Hematopoietic multipotent progenitor cell treated with erythropoietin and hydrocortisone succinate and interleukin-3 and kit ligand, for 17 days (in vitro differentiated cells): ENCODE measurements at regions not wholly inside any gene's neighbourhood (a gene's known extent, or its start where the extent isn't known, plus 50 kb on each side); places are given as distances from the start of the nearest gene placed in this dataset.

ENCODE experiments used
- DNase-seq: peaks from one replicate; pipeline ENCODE4 v3.0.0-alpha.2; 2015; ENCODE audit warnings: low spot score

DNA sequence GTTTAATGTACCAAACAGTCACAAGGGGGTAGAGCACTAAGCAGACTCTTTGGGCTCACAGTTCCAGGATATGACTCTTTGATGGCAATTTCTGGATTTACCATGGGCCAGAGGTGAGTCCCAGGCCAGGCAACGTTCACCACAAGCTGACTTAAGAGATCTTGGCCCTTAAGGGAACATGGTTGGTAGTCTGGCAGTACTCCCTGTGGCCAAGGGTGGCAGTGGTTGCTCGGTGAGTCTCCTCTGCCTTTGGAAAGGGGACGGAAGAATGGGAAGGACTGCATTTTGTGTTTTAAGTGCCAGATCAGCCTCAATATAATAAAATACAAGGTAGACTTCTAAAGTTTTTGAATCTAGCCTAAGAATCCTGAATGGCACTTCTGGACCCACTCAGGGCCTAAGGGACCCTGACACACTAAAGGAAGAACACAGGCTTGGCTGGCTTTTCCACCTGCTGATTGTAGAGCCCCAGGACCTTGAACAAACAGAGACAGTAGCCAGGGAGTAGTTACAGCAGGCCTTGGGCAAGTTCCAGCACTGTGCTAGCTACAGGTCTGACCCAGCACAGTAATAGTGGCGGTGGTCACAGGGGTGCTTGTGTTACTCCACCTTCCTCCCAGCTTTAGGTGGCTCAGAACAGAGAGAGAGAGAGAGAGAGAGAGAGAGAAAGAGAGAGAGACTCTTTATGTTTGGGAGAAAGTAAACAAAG is 730.7 kb upstream of the ALCAM start:
- no peak for DNase-seq

DNA sequence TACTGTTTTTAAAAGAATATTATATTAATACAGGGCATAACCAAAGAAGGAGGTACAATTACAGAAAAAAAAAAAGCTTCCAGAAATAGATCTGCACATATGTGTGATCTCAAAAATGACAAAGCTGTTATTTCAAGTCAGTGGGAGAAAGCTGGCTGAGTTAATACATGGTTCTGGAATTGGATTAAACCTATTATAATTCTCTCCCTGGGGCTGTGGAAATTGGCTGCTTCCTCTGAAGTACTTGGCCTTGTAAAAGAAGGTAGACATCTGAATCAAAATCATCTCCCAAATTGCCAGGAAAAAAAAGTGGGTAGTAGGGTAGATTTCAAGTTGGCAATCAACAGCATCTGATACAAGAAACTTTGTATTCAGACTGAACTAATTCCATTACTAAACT is 723.9 kb upstream of the ALCAM start:
- DNase-seq: no peak

DNA sequence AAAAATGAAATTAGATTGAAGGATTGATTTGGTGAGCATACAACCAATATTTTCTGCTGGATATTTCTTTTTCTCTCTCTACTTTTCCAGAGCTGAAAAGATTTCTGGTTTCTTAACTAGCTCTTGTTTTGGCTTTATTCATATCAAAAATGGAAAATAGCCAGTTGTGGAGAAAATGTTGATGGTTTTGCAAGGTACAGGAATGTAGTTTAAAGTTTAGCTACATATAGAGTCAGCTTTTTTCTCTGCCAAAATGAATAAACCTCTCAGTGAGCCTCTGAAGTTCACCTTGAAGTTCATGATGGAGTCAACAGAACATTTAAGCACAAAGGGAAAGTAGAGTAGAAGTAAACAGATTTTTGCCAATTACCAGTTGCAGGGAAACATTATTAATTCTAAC is 720.5 kb upstream of the ALCAM start:
- no peak for DNase-seq

DNA sequence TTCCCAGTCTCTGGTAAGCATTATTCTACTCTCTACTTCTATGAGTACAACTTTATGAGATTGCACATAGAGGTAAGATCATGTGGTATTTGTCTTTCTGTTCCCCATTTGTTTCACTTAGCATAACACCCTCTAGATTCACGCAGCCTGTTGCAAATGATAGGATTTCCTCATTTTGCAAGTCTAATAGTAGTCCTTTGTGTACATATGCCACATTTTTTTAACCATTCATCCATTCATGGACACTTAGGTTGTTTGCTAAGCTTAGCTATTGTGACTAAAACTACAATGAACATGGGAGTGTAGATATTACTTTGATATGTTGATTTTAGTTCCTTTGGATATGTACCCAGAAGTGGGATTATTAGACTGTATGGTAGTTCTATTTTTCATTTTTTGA is 717.9 kb upstream of the ALCAM start:
- no peak for DNase-seq

DNA sequence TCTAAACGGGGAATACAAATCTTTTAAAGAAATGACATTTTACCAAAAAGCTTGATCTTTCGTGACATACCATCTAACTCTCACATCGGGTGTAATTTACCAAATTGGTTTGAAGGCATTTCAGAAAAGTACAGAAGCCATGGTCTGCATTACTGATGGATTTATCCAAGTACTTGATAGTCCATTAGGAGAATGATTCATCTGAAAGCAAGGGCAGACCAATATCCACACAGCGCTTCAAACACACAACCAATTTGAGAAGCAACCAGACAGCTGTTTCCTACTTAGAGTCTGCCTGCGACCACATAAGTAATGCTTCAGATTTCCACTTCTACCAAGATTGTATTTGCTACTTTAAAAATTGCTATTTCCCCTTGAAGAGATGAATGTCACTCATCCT is 697.6 kb upstream of the ALCAM start:
- no peak for DNase-seq

DNA sequence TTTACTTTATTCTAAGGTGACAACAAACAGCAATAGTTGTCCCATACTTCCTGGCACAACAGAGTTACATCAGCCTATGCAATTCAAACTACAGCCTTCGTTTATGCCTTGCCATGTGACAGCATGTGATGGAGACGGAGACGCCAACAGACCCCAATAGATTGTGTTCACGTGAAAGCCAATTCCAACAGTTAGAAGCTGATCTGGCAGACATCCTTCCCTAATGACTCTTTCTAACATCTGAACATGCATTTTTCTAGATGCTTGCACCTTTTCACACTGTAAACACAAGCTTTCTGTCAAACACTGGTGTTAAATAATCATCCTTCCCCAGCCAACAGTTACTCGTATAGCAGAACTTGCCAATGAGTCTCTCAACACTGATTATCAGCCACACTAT is 694.4 kb upstream of the ALCAM start:
- no peak for DNase-seq

DNA sequence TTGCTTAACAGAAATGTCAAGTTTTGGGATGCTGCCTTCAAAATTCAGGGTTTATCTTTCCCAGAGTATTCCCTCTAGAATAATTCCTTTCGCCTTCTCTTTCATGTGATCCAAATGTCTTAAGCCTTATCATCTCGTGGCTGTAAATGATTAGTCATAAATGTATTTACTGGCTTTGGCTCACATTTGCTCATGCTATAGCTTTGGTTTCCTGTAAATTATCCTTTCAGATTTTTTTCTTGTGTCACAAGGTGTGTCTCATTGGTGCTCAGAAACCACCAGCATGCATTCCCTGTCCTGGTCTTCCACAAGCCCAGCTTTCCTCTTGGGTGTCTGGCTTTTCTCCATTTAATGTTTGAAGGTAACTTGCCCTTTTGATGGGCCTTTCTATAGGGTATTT is 692.7 kb upstream of the ALCAM start:
- no peak for DNase-seq

DNA sequence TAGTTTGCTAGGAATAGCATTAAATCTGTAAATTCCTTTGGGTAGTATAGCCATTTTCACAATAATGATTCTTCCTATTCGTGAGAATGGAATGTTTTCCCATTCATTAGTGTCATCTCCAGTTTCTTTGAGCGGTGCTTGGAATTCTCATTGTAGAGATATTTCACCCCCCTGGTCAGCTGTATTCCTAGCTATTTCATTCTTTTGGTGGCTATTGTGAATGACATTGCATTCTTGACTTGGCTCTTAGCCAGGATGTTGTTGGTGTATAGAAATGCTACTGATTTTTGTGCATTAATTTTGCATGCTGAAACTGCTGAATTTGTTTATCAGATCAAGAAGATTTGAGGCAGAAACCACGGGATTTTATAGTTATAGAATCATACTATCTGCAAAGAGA is 690.5 kb upstream of the ALCAM start:
- no peak for DNase-seq

DNA sequence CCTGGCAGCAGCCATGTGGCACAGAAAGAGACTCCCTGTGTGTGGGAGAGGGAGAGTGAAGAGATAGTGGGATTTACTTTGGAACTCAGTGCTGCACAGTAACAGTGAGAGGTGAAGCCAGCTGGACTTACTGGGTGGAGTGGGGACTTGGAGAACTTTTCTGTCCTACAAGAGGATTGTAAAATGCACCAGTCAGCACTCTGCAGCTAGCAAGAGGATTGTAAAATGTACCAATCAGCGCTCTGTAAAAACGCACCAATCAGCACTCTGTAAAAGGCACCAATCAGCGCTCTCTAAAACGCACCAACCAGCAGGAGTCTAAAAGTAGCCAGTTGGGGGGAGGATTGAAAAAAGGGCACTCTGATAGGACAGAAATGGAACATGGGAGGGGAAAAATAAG is 688.8 kb upstream of the ALCAM start:
- no peak for DNase-seq

DNA sequence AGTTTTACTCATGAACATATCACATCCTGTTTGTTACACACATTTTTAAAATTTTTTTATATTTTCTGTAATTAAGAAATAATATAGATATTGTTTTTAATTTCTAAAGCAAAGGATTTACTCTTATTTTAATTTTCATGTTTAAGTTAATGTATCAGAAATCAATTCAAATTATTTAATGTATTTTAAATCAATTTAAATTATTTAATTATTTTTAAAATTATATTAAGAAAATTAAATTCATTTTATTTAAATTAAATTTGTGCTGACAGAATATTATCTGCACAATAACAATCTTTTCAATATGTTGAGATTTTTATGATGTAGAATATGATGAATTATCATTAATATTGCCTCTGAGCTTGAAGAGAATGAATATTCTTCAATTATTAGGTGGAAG is 681.2 kb upstream of the ALCAM start:
- DNase-seq: no peak

DNA sequence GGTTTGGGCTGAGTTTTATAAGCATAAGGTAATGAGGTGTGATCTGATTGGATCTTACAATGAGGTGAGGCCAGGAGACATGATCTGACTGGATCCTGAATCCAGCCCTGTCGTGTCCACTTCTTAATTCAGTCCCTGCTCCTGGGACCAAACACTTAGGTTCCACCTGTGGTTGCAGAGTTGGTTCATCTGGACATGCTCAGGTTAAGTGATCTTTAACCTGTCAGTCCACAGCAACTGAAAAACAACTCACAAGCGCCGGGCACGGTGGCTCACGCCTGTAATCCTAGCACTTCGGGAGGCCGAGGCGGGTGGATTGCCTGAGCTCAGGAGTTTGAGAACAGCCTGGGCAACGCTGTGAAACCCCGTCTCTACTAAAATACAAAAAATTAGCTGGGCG is 679.3 kb upstream of the ALCAM start:
- no peak for DNase-seq

DNA sequence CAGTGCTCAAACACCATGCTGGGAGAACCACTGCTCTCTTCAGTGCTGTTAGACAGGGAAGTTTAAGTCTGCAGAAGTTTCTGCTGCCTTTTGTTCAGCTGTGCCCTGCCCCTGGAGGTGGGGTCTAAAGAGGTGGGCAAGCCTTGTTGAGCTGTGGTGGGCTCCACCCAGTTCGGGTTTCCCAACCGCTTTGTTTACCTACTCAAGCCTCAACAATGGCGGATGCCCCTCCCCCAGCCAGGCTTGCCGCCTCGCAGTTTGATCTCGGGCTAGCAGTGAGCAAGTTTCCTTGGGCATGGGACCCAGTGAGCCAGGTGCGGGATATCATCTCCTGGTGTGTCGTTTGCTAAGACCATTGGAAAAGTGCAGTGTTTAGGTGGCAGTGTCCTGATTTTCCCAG is 670.2 kb upstream of the ALCAM start:
- DNase-seq: no peak

DNA sequence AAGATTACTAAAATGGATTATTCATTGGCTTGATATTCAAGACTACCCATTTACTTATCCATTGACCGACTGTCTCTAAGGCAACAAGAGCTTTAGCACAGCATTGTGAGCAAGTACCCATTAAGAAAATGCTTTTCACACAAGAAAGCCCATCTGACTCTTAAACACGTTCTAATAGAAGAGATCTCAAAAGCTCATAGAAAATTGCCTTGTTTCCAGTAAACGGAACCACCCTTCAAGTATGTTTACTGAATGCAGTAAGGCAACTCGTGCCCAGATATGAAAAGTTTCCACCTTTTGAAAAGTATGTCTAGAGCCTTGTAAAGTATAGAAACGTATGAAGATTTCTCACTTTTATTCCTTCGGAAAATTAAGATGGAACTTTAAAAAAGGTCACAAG is 655.3 kb upstream of the ALCAM start:
- no peak for DNase-seq

DNA sequence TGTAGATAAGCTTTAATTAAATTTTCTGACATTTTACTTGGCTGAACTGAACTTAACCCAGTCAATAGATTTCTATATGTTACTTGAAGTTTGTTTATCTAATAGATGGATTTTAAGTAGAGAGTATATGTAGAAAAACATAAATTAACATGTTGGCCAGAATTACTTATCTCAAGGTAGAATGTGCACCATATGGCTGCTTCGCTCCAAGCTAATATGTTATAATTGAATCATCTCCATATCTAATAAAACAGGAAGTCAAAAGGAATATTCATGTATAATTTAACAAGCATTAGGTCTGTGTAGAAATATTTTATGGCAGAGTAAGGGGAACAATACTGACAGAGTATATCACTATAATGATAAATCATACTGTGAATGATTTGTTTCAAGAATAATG is 650.7 kb upstream of the ALCAM start:
- no peak for DNase-seq

DNA sequence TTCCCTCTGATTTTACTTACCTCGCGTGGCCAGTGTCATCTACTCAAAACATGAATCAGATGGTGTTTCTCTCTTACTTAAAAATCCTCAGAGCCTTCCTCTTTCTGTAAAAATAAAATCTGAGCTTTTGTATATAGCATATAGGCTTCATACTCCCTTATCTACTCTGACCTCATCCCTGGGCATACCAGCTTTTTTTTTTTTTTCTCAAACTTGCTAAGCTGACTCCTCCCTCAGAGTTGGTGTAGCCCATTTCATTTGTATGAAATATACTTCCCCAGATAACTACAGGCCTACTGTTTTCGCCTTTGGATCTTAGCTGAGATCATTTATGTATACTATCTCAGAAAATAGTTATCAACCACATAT is 648.9 kb upstream of the ALCAM start:
- no peak for DNase-seq

DNA sequence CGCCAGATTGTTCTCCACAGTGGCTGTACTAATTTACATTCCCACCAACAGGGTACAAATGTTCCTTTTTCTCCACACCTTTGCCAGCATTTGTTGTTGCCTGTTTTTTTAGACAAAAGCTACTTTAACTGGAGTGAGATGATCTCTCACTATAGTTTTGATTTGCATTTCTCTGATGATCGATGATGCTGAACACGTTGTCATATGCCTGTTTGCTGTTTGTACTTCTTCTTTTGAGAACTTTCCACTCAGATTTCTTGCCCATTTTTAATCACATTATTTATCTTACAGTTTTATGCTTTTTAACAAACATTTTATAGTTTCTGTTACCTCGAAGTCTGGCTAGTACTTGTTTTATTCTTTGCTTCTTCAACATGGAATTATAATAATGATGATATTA is 643.7 kb upstream of the ALCAM start:
- no peak for DNase-seq

DNA sequence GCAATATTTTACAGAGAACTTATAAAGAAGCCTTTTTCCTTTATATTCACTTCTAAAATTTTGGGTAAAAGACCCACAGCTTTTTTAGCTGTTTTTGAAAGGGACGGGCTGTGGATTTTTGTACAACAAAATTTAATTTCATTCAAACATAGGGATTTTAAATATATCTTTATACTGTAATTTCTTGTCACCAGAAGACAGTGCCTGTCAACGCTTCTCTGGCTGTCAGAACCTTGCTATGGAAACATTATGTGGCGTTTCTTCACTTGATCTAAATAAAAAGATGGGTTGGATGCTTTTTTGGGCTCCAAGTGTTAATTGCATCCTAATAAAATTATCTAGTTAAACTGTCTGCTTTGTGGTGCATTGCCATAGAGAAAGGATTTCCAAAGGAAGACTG is 635.6 kb upstream of the ALCAM start:
- no peak for DNase-seq

DNA sequence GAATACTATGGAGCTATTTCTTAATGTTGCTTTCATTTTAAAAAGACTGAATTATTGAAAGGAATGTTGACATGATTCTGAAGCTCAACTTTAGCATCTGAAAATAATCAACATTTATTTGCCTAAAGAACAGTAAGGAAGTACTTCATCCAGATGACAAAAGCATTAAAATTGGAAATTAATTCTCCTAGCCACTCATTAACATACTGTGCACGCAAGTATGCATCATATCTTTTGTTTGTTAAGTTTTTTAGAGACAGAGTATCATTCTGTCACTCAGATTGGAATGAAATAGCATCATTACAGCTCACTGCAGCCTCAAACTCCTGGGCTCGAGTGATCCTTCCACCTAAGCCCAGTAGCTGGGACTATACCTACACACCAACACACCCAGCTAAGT is 632.1 kb upstream of the ALCAM start:
- DNase-seq: no peak

DNA sequence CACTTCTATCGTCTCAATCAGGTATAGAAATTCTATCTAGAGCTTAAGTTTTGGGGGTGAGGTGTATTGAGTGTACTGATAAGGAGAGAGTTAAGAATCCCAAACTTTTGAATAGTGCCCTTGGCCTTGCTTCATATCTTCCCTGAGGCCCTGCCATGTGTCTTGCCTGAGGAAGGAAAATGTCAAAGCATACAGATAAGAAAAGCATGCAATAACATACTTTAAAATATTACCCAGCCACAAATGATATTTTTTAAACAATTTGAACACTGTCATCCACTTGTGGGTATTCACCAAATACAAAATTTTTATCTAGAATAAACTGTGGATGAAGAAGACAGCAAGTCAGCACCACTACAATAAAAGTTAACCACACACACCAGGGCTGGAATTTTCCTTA is 631.0 kb upstream of the ALCAM start:
- no peak for DNase-seq

DNA sequence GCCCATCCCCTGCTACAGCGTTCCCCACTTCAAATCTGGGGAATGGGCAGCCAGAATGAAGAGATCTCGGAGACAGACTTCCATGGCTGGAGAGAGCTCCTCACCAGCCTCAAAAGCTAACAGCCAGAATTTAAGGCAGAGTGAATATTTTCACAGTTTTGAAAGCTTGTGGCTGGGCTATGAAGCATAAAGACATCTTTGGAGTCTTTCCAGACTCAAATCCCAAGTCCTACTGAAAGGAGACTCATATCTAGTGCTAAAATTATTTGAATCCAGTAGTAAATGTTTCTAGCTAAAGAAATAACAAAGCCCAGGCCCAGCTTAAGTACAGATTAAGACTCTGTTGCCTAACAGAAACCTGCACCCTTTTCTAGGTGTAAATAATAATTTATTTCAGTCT is 628.4 kb upstream of the ALCAM start:
- DNase-seq: no peak

DNA sequence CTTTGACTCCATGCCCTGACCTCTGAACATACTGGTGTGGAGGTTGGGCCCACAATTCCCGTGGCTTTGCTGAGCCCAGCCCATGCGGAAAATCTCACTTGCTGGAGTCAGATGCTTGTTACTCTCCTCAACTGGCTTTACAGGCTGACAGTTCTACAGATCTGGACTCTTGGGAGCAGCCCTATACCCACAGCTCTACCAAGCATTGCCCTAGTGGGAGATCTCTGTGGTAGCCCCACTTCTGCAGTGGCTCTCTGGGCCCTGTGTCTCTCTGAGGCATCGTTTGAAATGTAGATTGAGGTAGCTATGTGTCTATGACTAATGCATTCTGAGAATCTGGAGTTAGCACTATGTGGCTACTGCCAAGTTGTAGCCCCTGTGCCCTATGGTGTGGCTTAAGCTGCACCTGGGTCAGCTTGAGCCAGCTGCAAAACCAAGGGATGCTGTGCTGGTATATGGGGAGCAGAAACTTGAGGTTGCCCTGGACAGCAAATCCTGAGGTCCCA is 625.8 kb upstream of the ALCAM start:
- DNase-seq: no peak

DNA sequence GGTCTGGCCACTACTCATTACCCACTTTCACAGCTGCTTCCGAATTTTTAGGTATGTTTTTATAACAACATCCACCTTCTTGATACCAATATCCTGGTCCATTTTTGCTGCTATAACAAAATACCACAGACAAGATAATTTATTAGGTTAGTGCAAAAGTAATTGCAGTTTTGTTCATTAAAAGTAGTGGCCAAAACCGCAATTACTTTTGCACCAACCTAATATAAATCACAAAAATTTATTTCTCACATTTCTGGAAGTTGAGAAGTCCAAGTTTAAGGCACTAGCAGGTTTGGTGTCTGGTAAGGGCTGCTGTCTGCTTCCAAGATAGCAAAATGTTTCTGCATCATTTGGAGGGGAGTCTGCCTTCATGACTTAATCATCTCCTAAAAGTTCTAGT is 624.7 kb upstream of the ALCAM start:
- no peak for DNase-seq

DNA sequence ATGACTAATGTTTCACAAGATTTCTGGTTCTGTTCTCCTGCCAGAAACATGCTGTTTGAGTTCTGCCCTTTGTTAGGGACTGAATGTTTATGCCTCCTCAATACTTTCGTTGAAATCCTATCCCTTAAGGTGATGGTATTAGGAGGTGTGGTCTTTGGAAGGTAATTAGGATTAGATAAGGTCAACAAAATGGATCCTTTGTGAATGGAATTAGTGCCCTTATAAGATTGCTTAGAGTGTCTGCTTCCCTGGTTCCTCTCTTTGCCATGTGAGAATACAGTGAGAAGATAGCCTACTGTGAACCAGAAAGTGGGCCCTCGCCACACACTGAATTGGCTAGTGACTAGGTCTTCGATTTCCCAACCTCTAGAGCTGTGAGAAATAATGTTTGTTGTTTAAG is 621.4 kb upstream of the ALCAM start:
- no peak for DNase-seq

DNA sequence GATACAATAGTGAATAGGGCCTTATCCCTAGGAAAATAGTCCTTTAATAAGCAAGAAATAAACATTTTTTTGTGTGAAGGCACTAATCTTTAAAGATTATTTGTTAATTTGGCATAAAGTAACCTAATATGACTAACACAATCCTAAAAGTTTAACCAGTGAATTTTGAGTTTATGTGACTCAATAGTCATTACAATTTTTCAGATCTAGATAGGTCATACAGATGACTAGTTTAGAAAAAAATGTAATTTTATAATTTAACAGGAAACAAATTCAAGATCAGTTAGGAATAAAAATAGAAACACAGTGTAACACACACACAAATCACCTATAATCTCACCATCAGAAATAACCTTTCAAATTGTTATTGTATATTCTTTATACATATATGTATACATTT is 620.7 kb upstream of the ALCAM start:
- DNase-seq: no peak

DNA sequence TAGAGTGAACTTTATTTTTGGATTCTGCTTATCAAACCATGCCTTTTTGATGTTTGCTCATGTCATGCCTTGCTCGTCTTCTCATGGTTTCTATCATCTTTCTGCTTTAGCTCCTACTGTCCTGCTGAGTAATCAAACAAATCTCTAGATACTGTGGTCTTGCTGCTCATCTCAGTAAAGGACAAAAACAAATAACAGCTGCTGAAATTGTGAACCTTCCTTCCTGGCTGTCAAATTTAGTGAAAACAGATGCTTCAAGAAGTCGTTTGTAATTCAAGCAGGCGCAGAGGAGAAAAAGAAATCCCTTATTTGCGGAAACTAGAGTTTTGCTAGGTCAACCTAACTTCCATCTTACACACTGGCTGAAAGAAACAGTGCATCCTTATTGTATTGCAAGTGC is 616.1 kb upstream of the ALCAM start:
- no peak for DNase-seq
